Natural killer cell (primary cell): ENCODE measurements at regions not wholly inside any gene's neighbourhood (a gene's known extent, or its start where the extent isn't known, plus 50 kb on each side); places are given as distances from the start of the nearest gene placed in this dataset.

Experiments
- ATAC-seq, 3 donors: fragments of 150-1000 bp in 2 of 3; fragments of 200-7000 bp in 1 of 3; cut with Tn5 transposase; 1 replicate in 1 of 3; 2 replicates in 2 of 3; pipeline ENCODE4 v1.10.0; 2021; ENCODE audit warnings: mild to moderate bottlenecking in 2 of 3, moderate library complexity in 2 of 3
- DNase-seq, 2 donors: peaks; one replicate each; pipeline versions ENCODE4 v3.0.0 to v3.0.0-alpha.2; 2013 to 2021; ENCODE audit warnings: mixed read lengths in 1 of 2
- H3K27ac ChIP-seq: one replicate; pipeline ENCODE4 v1.5.1; 2013; ENCODE audit warnings: mild to moderate bottlenecking, low read length
- H3K27me3 ChIP-seq: one replicate; pipeline ENCODE4 v1.6.1; 2013; ENCODE audit warnings: low read length; ENCODE audit not compliant: control insufficient read depth, insufficient read depth
- H3K36me3 ChIP-seq: one replicate; pipeline ENCODE4 v1.6.1; 2013; ENCODE audit warnings: low read length; ENCODE audit not compliant: control insufficient read depth, insufficient read depth
- H3K4me1 ChIP-seq: one replicate; pipeline ENCODE4 v1.6.1; 2013; ENCODE audit warnings: low read length; ENCODE audit not compliant: control insufficient read depth, insufficient read depth
- H3K4me3 ChIP-seq: one replicate; pipeline ENCODE4 v1.5.1; 2013; ENCODE audit warnings: low read length
- H3K9me3 ChIP-seq: one replicate; pipeline ENCODE4 v1.6.1; 2013; ENCODE audit warnings: low read length; ENCODE audit not compliant: control insufficient read depth, insufficient read depth
- H3K27ac Mint-ChIP-seq, 2 donors: one replicate each; pipeline ENCODE4 v1.8.0; 2022; ENCODE audit warnings: mild to moderate bottlenecking in 2 of 2, mixed read lengths in 2 of 2, moderate library complexity in 1 of 2
- H3K27me3 Mint-ChIP-seq, 2 donors: one replicate each; pipeline ENCODE4 v1.8.0; 2022; ENCODE audit warnings: low read depth in 2 of 2, mixed read lengths in 2 of 2
- H3K36me3 Mint-ChIP-seq: one replicate; pipeline ENCODE4 v1.8.0; 2022; ENCODE audit warnings: mixed read lengths
- H3K4me1 Mint-ChIP-seq, 2 donors: one replicate each; pipeline ENCODE4 v1.8.0; 2022; ENCODE audit warnings: mixed read lengths in 2 of 2
- H3K4me3 Mint-ChIP-seq: one replicate; pipeline ENCODE4 v1.8.0; 2022; ENCODE audit warnings: mild to moderate bottlenecking, moderate library complexity, mixed read lengths
- H3K9me3 Mint-ChIP-seq, 2 donors: one replicate each; pipeline ENCODE4 v1.8.0; 2022; ENCODE audit warnings: mixed read lengths in 2 of 2
- WGBS: methylation state at CpG from one replicate; pipeline ENCODE4 v1.1.7; 2013; ENCODE audit warnings: missing lambda C conversion rate; ENCODE audit not compliant: insufficient coverage; 5-methylcytosine and 5-hydroxymethylcytosine counted together
- intact Hi-C: fragments of 100-400 bp; cut with micrococcal nuclease; formaldehyde crosslinking; loops from one replicate; pipeline ENCODE4 v1.14.2; 2022
- TF ChIP-seq, protein P1 (sequence below): fragments of 200-600 bp; IDR thresholded peaks from one replicate; pipeline ENCODE4 v1.8.0; 2022; ENCODE audit warnings: antibody characterized with exemption

DNA sequence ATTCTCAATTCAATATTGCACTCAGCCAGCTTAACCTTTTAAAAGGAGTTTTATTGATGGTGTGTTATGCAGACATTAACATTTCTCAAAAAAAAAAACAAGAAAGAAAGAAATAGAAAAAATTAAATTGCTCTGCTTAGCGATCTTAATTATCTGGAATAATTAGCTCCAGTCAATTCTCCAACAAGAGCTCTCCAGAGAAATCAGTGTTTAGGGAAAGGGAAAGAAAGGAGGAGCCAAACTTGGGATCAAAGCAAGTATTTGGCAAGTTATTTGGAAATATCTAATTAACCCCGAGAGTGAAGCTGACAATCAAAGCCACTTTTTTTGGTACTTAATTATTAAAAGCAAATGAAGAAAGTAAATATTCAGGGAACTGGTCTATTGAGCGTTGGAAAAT lies 60.7 kb upstream of the CAMK1G start:
- no peaks in the 10 kb centered on the region for H3K9me3 Mint-ChIP-seq
- Histone ChIP-seq H3K36me3 (no peaks in the 10 kb centered on the region), H3K27me3 (no peaks in the 10 kb centered on the region), H3K4me3 (no peak overlapping the region), H3K27ac (no peak overlapping the region), H3K4me1 (no peaks in the 10 kb centered on the region), H3K9me3 (no peaks in the 10 kb centered on the region)
- intact Hi-C loops = no loop called here
- H3K36me3 Mint-ChIP-seq = no peaks in the 10 kb centered on the region
- DNase-seq = no peak
- no peaks in the 10 kb centered on the region for H3K4me1 Mint-ChIP-seq
- WGBS = 88% methylated on average over 2 of the region's 3 CpGs
- no peak overlapping the region for H3K4me3 Mint-ChIP-seq
- no peak overlapping the region for H3K27ac Mint-ChIP-seq
- no peak for ATAC-seq
- H3K27me3 Mint-ChIP-seq = peaks cover 13 to 16% of the 10 kb centered on the region in 2 donors
- TF ChIP-seq, protein P1, sequence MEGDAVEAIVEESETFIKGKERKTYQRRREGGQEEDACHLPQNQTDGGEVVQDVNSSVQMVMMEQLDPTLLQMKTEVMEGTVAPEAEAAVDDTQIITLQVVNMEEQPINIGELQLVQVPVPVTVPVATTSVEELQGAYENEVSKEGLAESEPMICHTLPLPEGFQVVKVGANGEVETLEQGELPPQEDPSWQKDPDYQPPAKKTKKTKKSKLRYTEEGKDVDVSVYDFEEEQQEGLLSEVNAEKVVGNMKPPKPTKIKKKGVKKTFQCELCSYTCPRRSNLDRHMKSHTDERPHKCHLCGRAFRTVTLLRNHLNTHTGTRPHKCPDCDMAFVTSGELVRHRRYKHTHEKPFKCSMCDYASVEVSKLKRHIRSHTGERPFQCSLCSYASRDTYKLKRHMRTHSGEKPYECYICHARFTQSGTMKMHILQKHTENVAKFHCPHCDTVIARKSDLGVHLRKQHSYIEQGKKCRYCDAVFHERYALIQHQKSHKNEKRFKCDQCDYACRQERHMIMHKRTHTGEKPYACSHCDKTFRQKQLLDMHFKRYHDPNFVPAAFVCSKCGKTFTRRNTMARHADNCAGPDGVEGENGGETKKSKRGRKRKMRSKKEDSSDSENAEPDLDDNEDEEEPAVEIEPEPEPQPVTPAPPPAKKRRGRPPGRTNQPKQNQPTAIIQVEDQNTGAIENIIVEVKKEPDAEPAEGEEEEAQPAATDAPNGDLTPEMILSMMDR = no peak

DNA sequence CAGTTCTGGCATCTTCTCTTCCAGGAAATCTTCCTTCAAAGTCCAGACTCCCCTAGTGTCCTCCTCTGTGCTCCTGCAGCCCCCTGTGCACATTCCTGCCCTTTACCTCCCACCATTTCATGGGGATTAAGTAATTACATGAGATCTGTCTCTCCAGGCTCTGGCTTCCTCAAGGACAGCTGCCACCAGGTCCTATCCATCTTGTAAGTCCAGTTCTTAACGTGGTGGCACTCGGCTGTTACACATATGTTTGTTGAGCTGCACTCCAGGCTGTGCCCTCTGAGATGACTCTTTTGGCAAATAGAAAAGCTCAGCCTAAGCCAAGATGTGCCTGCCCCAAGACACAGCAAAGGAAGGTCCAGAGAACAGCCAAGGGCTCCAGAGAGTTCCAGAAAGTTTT lies 57.4 kb upstream of the CAMK1G start:
- DNase-seq = no peak
- H3K36me3 ChIP-seq = no peaks in the 10 kb centered on the region
- H3K27ac ChIP-seq = no peak overlapping the region
- peak in 1 of 3 donors; percentile 25 for ATAC-seq
- H3K4me1 ChIP-seq = no peaks in the 10 kb centered on the region
- TF ChIP-seq, protein P1 = no peak
- no peaks in the 10 kb centered on the region for H3K4me1 Mint-ChIP-seq
- no peaks in the 10 kb centered on the region for H3K36me3 Mint-ChIP-seq
- H3K27me3 ChIP-seq = no peaks in the 10 kb centered on the region
- H3K4me3 ChIP-seq = no peak overlapping the region
- H3K9me3 ChIP-seq = no peaks in the 10 kb centered on the region
- WGBS = 78% methylated on average over 2 of the region's 2 CpGs
- H3K9me3 Mint-ChIP-seq = no peaks in the 10 kb centered on the region
- peaks cover 13 to 17% of the 10 kb centered on the region in 2 donors for H3K27me3 Mint-ChIP-seq
- no peak overlapping the region for H3K27ac Mint-ChIP-seq
- H3K4me3 Mint-ChIP-seq = no peak overlapping the region
- intact Hi-C loops = no loop called here

DNA sequence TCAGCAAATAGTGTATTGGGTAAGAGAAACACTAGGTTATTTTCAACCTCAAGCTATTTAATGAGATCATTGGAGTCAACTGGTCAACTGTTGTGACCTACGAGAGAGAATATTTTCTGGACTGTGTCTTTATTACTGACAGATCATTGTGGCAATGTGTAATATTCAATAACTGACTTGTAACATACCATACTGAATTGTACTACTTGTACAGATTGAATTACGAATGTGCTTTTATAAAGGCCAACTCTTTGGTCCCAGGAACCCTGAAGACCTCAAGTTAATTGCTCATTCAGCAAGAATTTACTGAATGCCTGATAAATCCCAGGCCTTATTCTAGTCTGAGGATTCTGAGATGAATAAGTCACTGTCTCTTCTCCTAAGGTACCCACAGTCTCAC lies 56.1 kb upstream of the CAMK1G start:
- Histone ChIP-seq H3K36me3 (no peaks in the 10 kb centered on the region), H3K4me1 (no peaks in the 10 kb centered on the region), H3K9me3 (no peaks in the 10 kb centered on the region), H3K4me3 (no peak overlapping the region), H3K27ac (no peak overlapping the region), H3K27me3 (no peaks in the 10 kb centered on the region)
- peaks cover 13 to 14% of the 10 kb centered on the region in 2 donors for H3K27me3 Mint-ChIP-seq
- intact Hi-C loops = no loop called here
- H3K36me3 Mint-ChIP-seq = no peaks in the 10 kb centered on the region
- no peak overlapping the region for H3K4me3 Mint-ChIP-seq
- H3K9me3 Mint-ChIP-seq = no peaks in the 10 kb centered on the region
- DNase-seq (no peak), ATAC-seq (no peak)
- no peaks in the 10 kb centered on the region for H3K4me1 Mint-ChIP-seq
- TF ChIP-seq, protein P1 = no peak
- 88% methylated on average over 2 of the region's 2 CpGs for WGBS
- H3K27ac Mint-ChIP-seq = no peak overlapping the region

DNA sequence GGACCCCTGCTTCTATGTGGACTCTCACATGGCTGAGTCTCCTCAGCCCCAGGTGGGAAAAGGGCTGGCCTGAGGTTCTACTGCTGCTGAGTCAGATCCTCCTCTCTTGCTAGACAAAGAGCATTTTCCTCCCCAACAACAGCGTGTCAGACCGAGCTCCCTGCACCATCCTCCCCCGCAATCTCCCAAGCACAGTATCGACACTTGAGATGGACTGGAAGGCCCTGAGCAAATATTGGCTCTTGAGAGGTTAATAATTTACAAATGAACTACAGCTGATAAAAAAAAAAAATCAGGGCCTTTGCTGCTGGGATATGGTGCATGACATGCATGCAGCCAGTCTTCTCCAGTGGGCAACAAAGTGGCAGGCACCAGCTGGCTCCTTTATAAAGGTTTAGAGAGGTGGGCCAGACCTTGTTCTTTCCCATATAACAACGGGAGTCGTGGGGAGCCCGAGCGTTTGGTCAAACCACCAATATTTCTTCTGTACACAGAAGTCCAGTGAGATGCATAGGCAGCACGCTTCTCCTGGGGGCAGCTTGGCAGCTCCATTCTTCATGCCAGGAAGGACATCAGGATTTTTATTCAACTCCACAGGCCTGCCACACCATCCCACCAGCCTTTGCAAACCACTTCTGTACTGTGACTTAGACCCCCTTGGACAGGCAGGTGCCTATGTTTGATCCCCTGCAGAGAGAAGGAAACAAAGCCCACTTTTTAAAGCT lies 55.4 kb upstream of the CAMK1G start:
- H3K4me3 ChIP-seq = no peak overlapping the region
- ATAC-seq (no peak), DNase-seq (no peak)
- no peaks in the 10 kb centered on the region for H3K4me1 ChIP-seq
- intact Hi-C loops = no loop called here
- H3K36me3 ChIP-seq = no peaks in the 10 kb centered on the region
- Mint-ChIP-seq H3K9me3 (no peaks in the 10 kb centered on the region), H3K36me3 (no peaks in the 10 kb centered on the region), H3K27ac (no peak overlapping the region), H3K4me3 (no peak overlapping the region), H3K27me3 (peaks cover 13 to 15% of the 10 kb centered on the region in 2 donors), H3K4me1 (no peaks in the 10 kb centered on the region)
- TF ChIP-seq, protein P1 = no peak
- WGBS = 90% methylated on average over 9 of the region's 9 CpGs
- H3K9me3 ChIP-seq = no peaks in the 10 kb centered on the region
- H3K27ac ChIP-seq = no peak overlapping the region
- H3K27me3 ChIP-seq = no peaks in the 10 kb centered on the region
